SK-N-SH (cell line): ENCODE measurements at regions not wholly inside any gene's neighbourhood (a gene's known extent, or its start where the extent isn't known, plus 50 kb on each side); places are given as distances from the start of the nearest gene placed in this dataset.

Source experiments
- EP300 ChIP-seq, 2 experiments: IDR thresholded peaks; 2 replicates each; pipeline versions ENCODE4 v1.4.0 to v1.6.1; 2012; ENCODE audit warnings: borderline replicate concordance in 1 of 2, low read depth in 1 of 2, low read length in 1 of 2
- FOSL2 ChIP-seq: IDR thresholded peaks from 2 replicates; pipeline ENCODE4 v1.4.0; 2012; ENCODE audit warnings: low read depth, mild to moderate bottlenecking, moderate library complexity, borderline replicate concordance
- FOXJ3 ChIP-seq: sonication (generic); formaldehyde crosslinking; IDR thresholded peaks from 2 replicates; pipeline ENCODE4 v1.5.1; 2020; ENCODE audit warnings: mild to moderate bottlenecking, missing genetic modification reagents
- JUND ChIP-seq: IDR thresholded peaks from 2 replicates; pipeline ENCODE4 v1.4.0; 2012
- NRF1 ChIP-seq: IDR thresholded peaks from 2 replicates; pipeline ENCODE4 v1.6.1; 2012; ENCODE audit warnings: low read depth, mild to moderate bottlenecking, low read length
- POLR2AphosphoS5 ChIP-seq: IDR thresholded peaks from 2 replicates; pipeline ENCODE4 v1.6.1; 2012; ENCODE audit warnings: low read depth, low read length
- RXRA ChIP-seq: IDR thresholded peaks from 2 replicates; pipeline ENCODE4 v1.4.0; 2012; ENCODE audit warnings: low read depth, mild to moderate bottlenecking, borderline replicate concordance
- SIN3A ChIP-seq: IDR thresholded peaks from 2 replicates; pipeline ENCODE4 v1.6.1; 2012; ENCODE audit warnings: low read depth, mild to moderate bottlenecking, low read length, moderate library complexity, borderline replicate concordance
- SMC3 ChIP-seq: IDR thresholded peaks from 2 replicates; pipeline ENCODE4 v1.6.1; 2012; ENCODE audit warnings: low read depth, low read length, improper control_type of control experiment
- TAF1 ChIP-seq: IDR thresholded peaks from 2 replicates; pipeline ENCODE4 v1.6.1; 2012; ENCODE audit warnings: low read depth, mild to moderate bottlenecking, low read length, moderate library complexity, borderline replicate concordance
- TEAD4 ChIP-seq: IDR thresholded peaks from 2 replicates; pipeline ENCODE4 v1.4.0; 2012; ENCODE audit warnings: mild to moderate bottlenecking, borderline replicate concordance; ENCODE audit not compliant: insufficient read depth
- YY1 ChIP-seq: IDR thresholded peaks from 2 replicates; pipeline ENCODE4 v1.4.0; 2012; ENCODE audit warnings: low read depth, mild to moderate bottlenecking
- TF ChIP-seq, protein P1 (sequence below): IDR thresholded peaks from 2 replicates; pipeline ENCODE4 v1.4.0; 2012; ENCODE audit warnings: low read depth
- TF ChIP-seq, protein P2 (sequence below): fragments of 200-600 bp; sonication (generic); IDR thresholded peaks from 2 replicates; pipeline ENCODE4 v1.6.1; 2017; ENCODE audit warnings: antibody characterized with exemption, mild to moderate bottlenecking, moderate library complexity

DNA sequence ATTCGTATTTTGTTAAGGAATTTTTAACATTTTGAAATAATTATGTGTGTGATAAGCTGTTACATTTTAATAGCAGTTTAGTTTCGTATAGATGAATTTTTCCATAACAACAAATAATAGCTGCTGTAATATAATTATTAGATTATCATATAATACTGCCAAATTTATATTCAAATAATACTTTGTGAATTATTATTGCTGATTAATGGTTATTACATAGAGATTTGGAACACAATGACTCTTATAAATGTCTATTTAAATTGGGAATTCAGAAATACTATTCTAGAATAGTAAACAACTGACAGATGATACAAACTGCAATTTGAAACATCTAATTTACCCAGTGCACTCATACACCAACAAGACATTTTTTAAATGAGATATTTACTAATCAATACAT is 73.2 kb upstream of the NEK7 start:
- TF ChIP-seq, protein P1, sequence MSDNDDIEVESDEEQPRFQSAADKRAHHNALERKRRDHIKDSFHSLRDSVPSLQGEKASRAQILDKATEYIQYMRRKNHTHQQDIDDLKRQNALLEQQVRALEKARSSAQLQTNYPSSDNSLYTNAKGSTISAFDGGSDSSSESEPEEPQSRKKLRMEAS, result no peak
- TF ChIP-seq FOXJ3 (CRISPR knock-in tag), result no peak
- TF ChIP-seq, protein P2, sequence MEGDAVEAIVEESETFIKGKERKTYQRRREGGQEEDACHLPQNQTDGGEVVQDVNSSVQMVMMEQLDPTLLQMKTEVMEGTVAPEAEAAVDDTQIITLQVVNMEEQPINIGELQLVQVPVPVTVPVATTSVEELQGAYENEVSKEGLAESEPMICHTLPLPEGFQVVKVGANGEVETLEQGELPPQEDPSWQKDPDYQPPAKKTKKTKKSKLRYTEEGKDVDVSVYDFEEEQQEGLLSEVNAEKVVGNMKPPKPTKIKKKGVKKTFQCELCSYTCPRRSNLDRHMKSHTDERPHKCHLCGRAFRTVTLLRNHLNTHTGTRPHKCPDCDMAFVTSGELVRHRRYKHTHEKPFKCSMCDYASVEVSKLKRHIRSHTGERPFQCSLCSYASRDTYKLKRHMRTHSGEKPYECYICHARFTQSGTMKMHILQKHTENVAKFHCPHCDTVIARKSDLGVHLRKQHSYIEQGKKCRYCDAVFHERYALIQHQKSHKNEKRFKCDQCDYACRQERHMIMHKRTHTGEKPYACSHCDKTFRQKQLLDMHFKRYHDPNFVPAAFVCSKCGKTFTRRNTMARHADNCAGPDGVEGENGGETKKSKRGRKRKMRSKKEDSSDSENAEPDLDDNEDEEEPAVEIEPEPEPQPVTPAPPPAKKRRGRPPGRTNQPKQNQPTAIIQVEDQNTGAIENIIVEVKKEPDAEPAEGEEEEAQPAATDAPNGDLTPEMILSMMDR, result no peak
- TF ChIP-seq SMC3, result no peak
- no peak for TF ChIP-seq RXRA
- no peak for TF ChIP-seq TAF1
- no peak for TF ChIP-seq POLR2AphosphoS5
- no peak for TF ChIP-seq EP300 (IDR thresholded peaks at IDR 0.05; ENCODE audit: borderline replicate concordance in 1 of 2, low read depth in 1 of 2, low read length in 1 of 2)
- no peak for TF ChIP-seq NRF1
- TF ChIP-seq FOSL2, result no peak
- TF ChIP-seq SIN3A, result no peak
- no peak for TF ChIP-seq JUND
- no peak for TF ChIP-seq TEAD4
- TF ChIP-seq YY1, result no peak
